BE2C (cell line): ENCODE measurements at regions not wholly inside any gene's neighbourhood (a gene's known extent, or its start where the extent isn't known, plus 50 kb on each side); places are given as distances from the start of the nearest gene placed in this dataset.
"Not testable (repeated sequence)": the region's sequence is repeated elsewhere in the genome, so short reads cannot be mapped to it uniquely, and the experiment has no call there.

Experiments used
- DNase-seq: peaks from one replicate; pipeline ENCODE4 v3.0.0-alpha.2; 2020
- H3K27me3 ChIP-seq: fragments of 250-450 bp; sonication (Bioruptor Pico); 2 replicates; pipeline ENCODE4 v1.5.1; 2020; ENCODE audit warnings: mild to moderate bottlenecking
- H3K36me3 ChIP-seq: fragments of 250-450 bp; sonication (Bioruptor Pico); 2 replicates; pipeline ENCODE4 v1.5.1; 2020; ENCODE audit warnings: mild to moderate bottlenecking
- H3K4me1 ChIP-seq: fragments of 250-450 bp; sonication (Bioruptor Pico); 2 replicates; pipeline ENCODE4 v1.5.1; 2020
- H3K4me3 ChIP-seq: 2 replicates; pipeline ENCODE4 v1.5.1; 2011; ENCODE audit warnings: low read depth, low read length
- H3K9me3 ChIP-seq: fragments of 250-450 bp; sonication (Bioruptor Pico); 2 replicates; pipeline ENCODE4 v1.5.1; 2020
- CTCF ChIP-seq: IDR thresholded peaks from 2 replicates; pipeline ENCODE4 v1.5.1; 2012; ENCODE audit warnings: mild to moderate bottlenecking, low read depth, low read length

- Histone ChIP-seq H3K36me3 (no peaks in the 10 kb centered on the region), H3K4me1 (no peaks in the 10 kb centered on the region), H3K27me3 (no peaks in the 10 kb centered on the region), H3K9me3 (no peaks in the 10 kb centered on the region; the same call in 1 of the 2 replicates), H3K4me3 (no peak overlapping the region)
- no peak for TF ChIP-seq CTCF
- DNase-seq, result no peak
These were observed 958.6 kb downstream of the NXPH1 start for GRCh38 chr7:9391984-9392383.

GRCh38 chr7:9404386-9404785 lies 971.0 kb downstream of the NXPH1 start:
- not testable (repeated sequence) for H3K4me1 ChIP-seq, H3K36me3 ChIP-seq, H3K4me3 ChIP-seq, DNase-seq, H3K27me3 ChIP-seq, H3K9me3 ChIP-seq

- no peaks in the 10 kb centered on the region for H3K36me3 ChIP-seq
- H3K4me3 ChIP-seq, result no peak overlapping the region
- DNase-seq, result no peak
- no peaks in the 10 kb centered on the region for H3K9me3 ChIP-seq
- no peaks in the 10 kb centered on the region for H3K27me3 ChIP-seq
- no peak for TF ChIP-seq CTCF
- H3K4me1 ChIP-seq, result no peaks in the 10 kb centered on the region; the same call in 1 of the 2 replicates
These were observed 974.4 kb downstream of the NXPH1 start for GRCh38 chr7:9407816-9408215.

- no peaks in the 10 kb centered on the region for H3K9me3 ChIP-seq
- no peak for TF ChIP-seq CTCF
- DNase-seq, result no peak
These were observed 1020.1 kb downstream of the NXPH1 start for GRCh38 chr7:9453521-9453920.

GRCh38 chr7:9488555-9488954 lies 1055.1 kb downstream of the NXPH1 start:
- DNase-seq, result no peak
- H3K9me3 ChIP-seq, result no peaks in the 10 kb centered on the region
- H3K4me3 ChIP-seq, result no peak overlapping the region
- no peak for TF ChIP-seq CTCF
- H3K4me1 ChIP-seq, result no peaks in the 10 kb centered on the region; the same call in 1 of the 2 replicates
- H3K36me3 ChIP-seq, result no peaks in the 10 kb centered on the region
- no peaks in the 10 kb centered on the region for H3K27me3 ChIP-seq

More at GRCh38 chr7:9453521-9453920, 1020.1 kb downstream of the NXPH1 start:
- no peaks in the 10 kb centered on the region; the same call in 1 of the 2 replicates for H3K4me1 ChIP-seq
- no peaks in the 10 kb centered on the region for H3K36me3 ChIP-seq
- no peak overlapping the region for H3K4me3 ChIP-seq
- H3K27me3 ChIP-seq, result no peaks in the 10 kb centered on the region

- Histone ChIP-seq H3K9me3 (no peaks in the 10 kb centered on the region), H3K36me3 (no peaks in the 10 kb centered on the region), H3K4me1 (peaks cover 17% of the 10 kb centered on the region), H3K27me3 (no peaks in the 10 kb centered on the region), H3K4me3 (no peak overlapping the region)
- TF ChIP-seq CTCF, result no peak
- no peak for DNase-seq
These were observed 1064.9 kb downstream of the NXPH1 start for GRCh38 chr7:9498303-9498702.

GRCh38 chr7:9502269-9502668 lies 1068.9 kb downstream of the NXPH1 start:
- Histone ChIP-seq H3K27me3 (no peaks in the 10 kb centered on the region), H3K4me3 (no peak overlapping the region), H3K9me3 (no peaks in the 10 kb centered on the region), H3K4me1 (peaks cover 26% of the 10 kb centered on the region), H3K36me3 (no peaks in the 10 kb centered on the region)
- DNase-seq, result no peak
- no peak for TF ChIP-seq CTCF
